ENCODE measurements at regions not wholly inside any gene's neighbourhood (a gene's known extent, or its start where the extent isn't known, plus 50 kb on each side); places are given as distances from the start of the nearest gene placed in this dataset.

DNA sequence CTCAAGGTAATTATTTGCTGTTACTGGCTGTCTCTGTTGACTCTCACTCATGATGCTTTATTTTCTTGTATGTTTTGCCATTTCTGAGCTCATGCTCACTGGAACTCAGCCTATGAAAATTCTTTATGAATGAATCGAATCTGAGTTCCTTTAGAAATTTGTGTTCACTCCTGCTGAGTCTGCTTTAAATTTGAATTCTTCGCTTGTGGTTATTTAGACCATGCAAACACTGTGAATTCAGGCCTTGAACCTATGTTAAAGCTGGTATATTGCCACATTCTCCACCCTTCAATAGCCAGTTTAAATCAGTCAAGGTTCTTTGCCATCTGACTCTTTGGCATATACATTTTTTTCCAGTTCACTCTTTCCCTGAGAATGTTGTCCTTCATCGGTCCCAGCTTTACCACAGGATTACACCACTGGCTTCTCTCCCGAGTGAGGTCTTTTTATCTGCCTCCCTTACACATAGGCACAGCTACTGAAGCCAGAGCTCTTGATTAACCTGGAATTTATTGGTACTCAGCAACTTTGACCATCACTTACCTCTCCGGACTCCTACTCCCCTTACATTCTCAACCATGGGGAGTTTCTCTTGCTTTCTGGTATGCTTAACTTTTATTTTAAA, 400.6 kb downstream of the VPS13C start:
- Histone ChIP-seq H3K27ac (no peak overlapping the region), H3K27me3 (no peaks in the 10 kb centered on the region), H3K4me3 (no peak overlapping the region), H3K4me1 (no peaks in the 10 kb centered on the region), H3K9ac (ENCODE audit: low read depth in 2 of 2, low read length in 2 of 2) (no peak overlapping the region), H3K9me3 (no peaks in the 10 kb centered on the region), H3K36me3 (no peaks in the 10 kb centered on the region)
- no peak for DNase-seq
- no peak for TF ChIP-seq CTCF (IDR thresholded peaks at IDR 0.05)
- intact Hi-C loops (cut with DNase I) = no loop called here

DNA sequence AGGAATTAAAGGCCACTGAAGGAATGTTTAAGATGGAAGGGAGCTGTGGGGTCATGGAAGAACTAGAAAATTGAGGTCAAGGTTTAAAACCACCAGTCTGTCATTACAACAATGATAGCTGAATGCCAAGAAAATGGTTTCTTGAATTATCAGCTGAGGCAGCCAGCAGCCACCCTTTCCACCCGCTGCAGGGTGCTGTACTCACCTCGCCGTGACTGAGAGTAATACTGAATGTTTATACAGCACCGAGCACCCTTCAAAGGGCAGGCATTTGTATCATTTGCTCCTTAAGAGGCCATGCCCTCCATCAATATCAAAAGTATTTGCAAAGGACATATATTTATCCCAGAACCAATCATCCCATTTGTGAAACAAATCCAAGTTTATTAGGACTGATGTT, 402.8 kb downstream of the VPS13C start:
- no peak for TF ChIP-seq CTCF (IDR thresholded peaks at IDR 0.05)
- H3K4me1 ChIP-seq = no peaks in the 10 kb centered on the region
- intact Hi-C loops (cut with DNase I) = no loop called here
- no peaks in the 10 kb centered on the region for H3K27me3 ChIP-seq
- DNase-seq = no peak
- no peak overlapping the region for H3K9ac ChIP-seq (ENCODE audit: low read depth in 2 of 2, low read length in 2 of 2)
- H3K4me3 ChIP-seq = no peak overlapping the region
- H3K27ac ChIP-seq = no peak overlapping the region
- no peaks in the 10 kb centered on the region for H3K9me3 ChIP-seq
- no peaks in the 10 kb centered on the region for H3K36me3 ChIP-seq

- TF ChIP-seq CTCF (IDR thresholded peaks at IDR 0.05) = no peak
- Histone ChIP-seq H3K9me3 (no peaks in the 10 kb centered on the region), H3K27me3 (no peaks in the 10 kb centered on the region), H3K4me1 (no peaks in the 10 kb centered on the region), H3K4me3 (no peak overlapping the region), H3K36me3 (no peaks in the 10 kb centered on the region), H3K9ac (ENCODE audit: low read depth in 2 of 2, low read length in 2 of 2) (no peak overlapping the region), H3K27ac (no peak overlapping the region)
- intact Hi-C loops (cut with DNase I) = no loop called here
- no peak for DNase-seq
These were observed 403.9 kb downstream of the VPS13C start for GRCh38 chr15:61656391-61656790.

- TF ChIP-seq CTCF (IDR thresholded peaks at IDR 0.05) = no peak
- H3K9me3 ChIP-seq = no peaks in the 10 kb centered on the region
- no peak overlapping the region for H3K9ac ChIP-seq (ENCODE audit: low read depth in 2 of 2, low read length in 2 of 2)
- H3K36me3 ChIP-seq = no peaks in the 10 kb centered on the region
- H3K27me3 ChIP-seq = no peaks in the 10 kb centered on the region
- no peak for DNase-seq
- no peak overlapping the region for H3K4me3 ChIP-seq
- no peak overlapping the region for H3K27ac ChIP-seq
- no peaks in the 10 kb centered on the region for H3K4me1 ChIP-seq
- intact Hi-C loops (cut with DNase I) = no loop called here
These were observed 404.4 kb downstream of the VPS13C start for GRCh38 chr15:61655881-61656280.

DNA sequence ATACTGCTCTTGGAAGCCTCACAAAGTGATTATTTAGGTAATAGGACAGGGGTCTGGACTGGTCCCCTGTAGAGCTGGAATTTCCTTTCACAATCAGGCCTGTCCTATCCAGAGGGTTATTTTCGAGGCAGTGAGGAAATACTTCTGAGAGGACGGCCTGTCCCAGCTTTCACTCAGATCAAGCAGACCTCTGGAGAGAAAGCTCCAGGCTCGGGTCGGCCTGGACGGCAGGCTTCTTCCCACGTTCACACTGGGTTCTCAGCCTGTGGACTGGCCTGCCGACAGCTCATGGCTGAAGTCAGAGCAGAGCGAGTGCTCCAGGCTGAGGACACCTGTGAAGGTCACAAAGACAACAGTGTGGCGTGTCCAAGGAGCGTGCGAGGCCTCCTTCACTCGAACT, 405.3 kb downstream of the VPS13C start:
- Histone ChIP-seq H3K4me1 (no peaks in the 10 kb centered on the region), H3K36me3 (no peaks in the 10 kb centered on the region), H3K9me3 (no peaks in the 10 kb centered on the region), H3K27me3 (no peaks in the 10 kb centered on the region), H3K9ac (ENCODE audit: low read depth in 2 of 2, low read length in 2 of 2) (no peak overlapping the region), H3K4me3 (no peak overlapping the region), H3K27ac (no peak overlapping the region)
- TF ChIP-seq CTCF (IDR thresholded peaks at IDR 0.05) = no peak
- intact Hi-C loops (cut with DNase I) = no loop called here
- no peak for DNase-seq
